Peyer's patch (tissue), 4 donors: ENCODE measurements at regions not wholly inside any gene's neighbourhood (a gene's known extent, or its start where the extent isn't known, plus 50 kb on each side); places are given as distances from the start of the nearest gene placed in this dataset.

Experiments
- DNase-seq, 3 donors: peaks; one replicate each; pipeline ENCODE4 v3.0.0-alpha.2; 2017 to 2019
- H3K27ac ChIP-seq, 4 donors: fragments of 200-600 bp; sonication (generic); one replicate each; pipeline ENCODE4 v1.5.1; 2016 to 2019
- H3K27me3 ChIP-seq, 2 donors: fragments of 200-600 bp; sonication (generic); one replicate each; pipeline ENCODE4 v1.5.1; 2019
- H3K36me3 ChIP-seq, 3 donors: fragments of 200-600 bp; sonication (generic); one replicate each; pipeline ENCODE4 v1.5.1; 2016 to 2019
- H3K4me1 ChIP-seq, 4 donors: fragments of 200-600 bp; sonication (generic); one replicate each; pipeline ENCODE4 v1.5.1; 2016 to 2019
- H3K4me3 ChIP-seq, 4 donors: fragments of 200-600 bp; sonication (generic); 1 replicate in 3 of 4; 2 replicates in 1 of 4; pipeline ENCODE4 v1.5.1; 2016 to 2019; ENCODE audit warnings: mild to moderate bottlenecking in 1 of 4
- H3K9me3 ChIP-seq, 4 donors: fragments of 200-600 bp; sonication (generic); one replicate each; pipeline ENCODE4 v1.5.1; 2016 to 2019; ENCODE audit warnings: mild to moderate bottlenecking in 1 of 4
- CTCF ChIP-seq, 6 experiments: fragments of 450-650 bp in 4 of 6; fragments of 200-600 bp in 2 of 6; sonication (generic) in 1 of 6; IDR thresholded peaks; one replicate each; pipeline ENCODE4 v1.5.1; 2017 to 2019; ENCODE audit warnings: antibody characterized with exemption in 6 of 6, mild to moderate bottlenecking in 3 of 6, moderate library complexity in 1 of 6
- POLR2A ChIP-seq, 2 donors: fragments of 450-650 bp; IDR thresholded peaks; one replicate each; pipeline ENCODE4 v1.5.1; 2017; ENCODE audit warnings: antibody characterized with exemption in 2 of 2, mild to moderate bottlenecking in 2 of 2, moderate library complexity in 2 of 2

GRCh38 chr10:63077800-63078199 is 55.3 kb upstream of the NRBF2 start:
- no peak overlapping the region for H3K27ac ChIP-seq
- H3K4me1 ChIP-seq: no peaks in the 10 kb centered on the region
- TF ChIP-seq POLR2A (IDR thresholded peaks at IDR 0.05) (no peak), CTCF (IDR thresholded peaks at IDR 0.05) (no peak)
- no peaks in the 10 kb centered on the region for H3K36me3 ChIP-seq
- no peaks in the 10 kb centered on the region for H3K9me3 ChIP-seq
- no peak overlapping the region for H3K4me3 ChIP-seq
- no peak for DNase-seq
- no peaks in the 10 kb centered on the region for H3K27me3 ChIP-seq

GRCh38 chr10:63072951-63073350 is 60.2 kb upstream of the NRBF2 start:
- no peak for DNase-seq
- Histone ChIP-seq H3K27me3 (no peaks in the 10 kb centered on the region), H3K27ac (no peak overlapping the region), H3K36me3 (no peaks in the 10 kb centered on the region), H3K9me3 (no peaks in the 10 kb centered on the region), H3K4me3 (no peak overlapping the region), H3K4me1 (no peaks in the 10 kb centered on the region)
- no peak for TF ChIP-seq POLR2A (IDR thresholded peaks at IDR 0.05)
- no peak for TF ChIP-seq CTCF (IDR thresholded peaks at IDR 0.05)

DNA sequence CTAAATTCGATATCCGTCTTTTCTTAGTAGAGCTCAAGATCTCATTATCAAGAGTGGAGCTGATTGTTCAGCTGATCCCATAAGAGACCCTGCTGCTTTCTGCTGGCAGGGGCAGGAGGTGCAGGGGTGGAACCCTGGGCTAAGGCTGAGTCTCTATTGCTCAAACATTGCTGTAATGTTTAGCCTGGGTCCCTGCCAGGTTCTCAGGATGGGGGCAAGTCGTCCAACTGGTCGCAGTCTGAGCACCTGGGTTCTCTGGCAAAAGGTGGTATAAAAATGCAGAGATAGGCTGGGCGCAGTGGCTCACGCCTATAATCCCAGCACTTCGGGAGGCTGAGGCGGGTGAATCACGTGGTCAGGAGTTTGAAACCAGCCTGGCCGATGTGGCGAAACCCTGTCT is 62.0 kb upstream of the NRBF2 start:
- no peak overlapping the region for H3K4me3 ChIP-seq
- H3K27ac ChIP-seq: no peak overlapping the region
- no peaks in the 10 kb centered on the region for H3K9me3 ChIP-seq
- no peaks in the 10 kb centered on the region for H3K4me1 ChIP-seq
- H3K27me3 ChIP-seq: no peaks in the 10 kb centered on the region
- DNase-seq: no peak
- TF ChIP-seq POLR2A (IDR thresholded peaks at IDR 0.05) (no peak), CTCF (IDR thresholded peaks at IDR 0.05) (no peak)
- H3K36me3 ChIP-seq: no peaks in the 10 kb centered on the region

- H3K27ac ChIP-seq: no peak overlapping the region
- no peaks in the 10 kb centered on the region for H3K4me1 ChIP-seq
- no peaks in the 10 kb centered on the region for H3K27me3 ChIP-seq
- TF ChIP-seq CTCF (IDR thresholded peaks at IDR 0.05): no peak
- no peaks in the 10 kb centered on the region for H3K9me3 ChIP-seq
- H3K36me3 ChIP-seq: no peaks in the 10 kb centered on the region
- no peak for DNase-seq
- H3K4me3 ChIP-seq: no peak overlapping the region
Measured at GRCh38 chr10:63069318-63069717, 63.8 kb upstream of the NRBF2 start.

- Histone ChIP-seq H3K4me1 (no peaks in the 10 kb centered on the region), H3K9me3 (no peaks in the 10 kb centered on the region), H3K4me3 (no peak overlapping the region), H3K36me3 (no peaks in the 10 kb centered on the region), H3K27me3 (no peaks in the 10 kb centered on the region), H3K27ac (no peak overlapping the region)
- TF ChIP-seq CTCF (IDR thresholded peaks at IDR 0.05) (no peak), POLR2A (IDR thresholded peaks at IDR 0.05) (no peak)
- DNase-seq: no peak
Measured at GRCh38 chr10:63068246-63068645, 64.9 kb upstream of the NRBF2 start.

DNA sequence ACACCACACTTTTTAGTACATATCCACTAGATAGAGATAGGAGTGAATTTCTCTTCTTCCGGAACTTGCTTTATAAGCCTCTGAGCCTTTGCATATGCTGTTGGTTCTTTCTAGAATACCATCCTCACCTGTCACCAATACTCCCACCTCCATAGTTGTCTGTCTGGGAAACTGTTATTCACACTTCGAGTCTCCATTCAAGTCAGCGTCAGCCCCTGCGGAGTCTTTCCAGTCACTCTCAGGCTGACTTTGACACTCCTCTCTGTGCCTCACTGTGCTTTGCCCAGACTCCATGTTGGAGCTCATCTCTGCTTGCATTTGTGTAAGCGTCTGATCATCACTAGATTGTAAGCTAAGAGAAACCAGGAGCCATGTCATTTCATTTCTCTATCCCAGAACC is 66.5 kb upstream of the NRBF2 start:
- H3K4me1 ChIP-seq: no peaks in the 10 kb centered on the region
- H3K4me3 ChIP-seq: no peak overlapping the region
- no peak for DNase-seq
- H3K27me3 ChIP-seq: no peaks in the 10 kb centered on the region
- TF ChIP-seq CTCF (IDR thresholded peaks at IDR 0.05): no peak
- H3K27ac ChIP-seq: no peak overlapping the region
- H3K36me3 ChIP-seq: no peaks in the 10 kb centered on the region
- H3K9me3 ChIP-seq: no peaks in the 10 kb centered on the region
